CD14-positive monocyte (primary cell): ENCODE measurements at regions not wholly inside any gene's neighbourhood (a gene's known extent, or its start where the extent isn't known, plus 50 kb on each side); places are given as distances from the start of the nearest gene placed in this dataset.

Experiments
- DNase-seq, 3 donors: peaks; one replicate each; pipeline ENCODE4 v3.0.0-alpha.2; 2011 to 2022
- H2AFZ ChIP-seq: 2 replicates; pipeline ENCODE4 v1.6.0; 2012; ENCODE audit warnings: mild to moderate bottlenecking, low read depth, low read length, inconsistent platforms; ENCODE audit not compliant: insufficient read depth, poor library complexity, severe bottlenecking
- H3K27ac ChIP-seq, 2 donors: 1 replicate in 1 of 2; 2 replicates in 1 of 2; pipeline ENCODE4 v1.5.1; 2012 to 2013; ENCODE audit warnings: low read length in 2 of 2, control low read depth in 1 of 2, inconsistent platforms in 1 of 2, low read depth in 1 of 2, mild to moderate bottlenecking in 1 of 2
- H3K27me3 ChIP-seq, 2 donors: one replicate each; pipeline versions ENCODE4 v1.6.0 to v1.6.1; 2011 to 2013; ENCODE audit warnings: low read length in 2 of 2; ENCODE audit not compliant: control insufficient read depth in 2 of 2, insufficient read depth in 2 of 2
- H3K36me3 ChIP-seq, 2 donors: replicated peaks in 1 of 2; 1 replicate in 1 of 2; 2 replicates in 1 of 2; pipeline versions ENCODE4 v1.5.1 to v1.6.1; 2012 to 2013; ENCODE audit warnings: low read length in 2 of 2, control low read depth in 1 of 2, inconsistent platforms in 1 of 2, mild to moderate bottlenecking in 1 of 2; ENCODE audit not compliant: insufficient read depth in 2 of 2, control insufficient read depth in 1 of 2
- H3K4me1 ChIP-seq, 2 donors: 1 replicate in 1 of 2; 2 replicates in 1 of 2; pipeline versions ENCODE4 v1.5.1 to v1.6.1; 2012 to 2013; ENCODE audit warnings: low read length in 2 of 2, control low read depth in 1 of 2, inconsistent platforms in 1 of 2, mild to moderate bottlenecking in 1 of 2, moderate library complexity in 1 of 2; ENCODE audit not compliant: insufficient read depth in 2 of 2, control insufficient read depth in 1 of 2
- H3K4me2 ChIP-seq: replicated peaks from 2 replicates; pipeline ENCODE3; 2012; ENCODE audit warnings: low read length, moderate library complexity, mild to moderate bottlenecking; ENCODE audit not compliant: poor library complexity, severe bottlenecking; ENCODE audit errors: extremely low read depth
- H3K4me3 ChIP-seq, 3 experiments: fragments of 200-600 bp in 1 of 3; sonication (generic) in 1 of 3; replicated peaks in 1 of 3; 1 replicate in 2 of 3; 2 replicates in 1 of 3; pipeline ENCODE4 v1.5.1; 2011 to 2013; ENCODE audit warnings: low read length in 3 of 3, mild to moderate bottlenecking in 3 of 3, control low read depth in 2 of 3, low read depth in 2 of 3, inconsistent platforms in 1 of 3, moderate library complexity in 1 of 3
- H3K79me2 ChIP-seq: 2 replicates; pipeline ENCODE4 v1.6.0; 2012; ENCODE audit warnings: mild to moderate bottlenecking, control low read depth, inconsistent platforms, low read length, moderate library complexity; ENCODE audit not compliant: insufficient read depth
- H3K9ac ChIP-seq: 2 replicates; pipeline ENCODE4 v1.6.0; 2017; ENCODE audit warnings: low read length, mild to moderate bottlenecking; ENCODE audit not compliant: insufficient read depth, poor library complexity, severe bottlenecking
- H3K9me3 ChIP-seq, 2 donors: replicated peaks in 1 of 2; 1 replicate in 1 of 2; 2 replicates in 1 of 2; pipeline versions ENCODE4 v1.5.1 to v1.6.1; 2012 to 2013; ENCODE audit warnings: low read length in 2 of 2, control low read depth in 1 of 2; ENCODE audit not compliant: control insufficient read depth in 1 of 2, insufficient read depth in 1 of 2
- H4K20me1 ChIP-seq: 2 replicates; pipeline ENCODE4 v1.6.0; 2012; ENCODE audit warnings: mild to moderate bottlenecking, low read length, control low read depth, moderate library complexity; ENCODE audit not compliant: insufficient read depth
- H3K27ac Mint-ChIP-seq, 7 donors: one replicate each; pipeline ENCODE4 v1.8.0; 2020; ENCODE audit warnings: mild to moderate bottlenecking in 7 of 7, mixed read lengths in 7 of 7, moderate library complexity in 6 of 7, inconsistent platforms in 2 of 7
- H3K27me3 Mint-ChIP-seq, 3 donors: one replicate each; pipeline ENCODE4 v1.8.0; 2021 to 2022; ENCODE audit warnings: low read depth in 3 of 3, mild to moderate bottlenecking in 3 of 3, mixed read lengths in 3 of 3, moderate library complexity in 3 of 3, inconsistent platforms in 1 of 3
- H3K36me3 Mint-ChIP-seq, 2 donors: one replicate each; pipeline ENCODE4 v1.8.0; 2020; ENCODE audit warnings: mixed read lengths in 2 of 2, inconsistent platforms in 1 of 2, mild to moderate bottlenecking in 1 of 2
- H3K4me1 Mint-ChIP-seq: one replicate; pipeline ENCODE4 v1.8.0; 2020; ENCODE audit warnings: mild to moderate bottlenecking, mixed read lengths
- H3K4me3 Mint-ChIP-seq, 2 donors: one replicate each; pipeline ENCODE4 v1.8.0; 2020; ENCODE audit warnings: mild to moderate bottlenecking in 2 of 2, mixed read lengths in 2 of 2, moderate library complexity in 1 of 2
- H3K9me3 Mint-ChIP-seq, 7 donors: one replicate each; pipeline ENCODE4 v1.8.0; 2020 to 2022; ENCODE audit warnings: mixed read lengths in 7 of 7, mild to moderate bottlenecking in 6 of 7, moderate library complexity in 6 of 7, inconsistent platforms in 2 of 7
- CTCF ChIP-seq: fragments of 200-600 bp; IDR thresholded peaks from one replicate; pipeline ENCODE4 v1.8.0; 2022; ENCODE audit warnings: antibody characterized with exemption, mild to moderate bottlenecking
- WGBS: methylation state at CpG from one replicate; pipeline ENCODE4 v1.1.5; 2013; ENCODE audit warnings: missing lambda C conversion rate; ENCODE audit not compliant: insufficient coverage; 5-methylcytosine and 5-hydroxymethylcytosine counted together
- intact Hi-C, 2 donors: fragments of 100-400 bp; cut with micrococcal nuclease; formaldehyde crosslinking; loops; one replicate each; pipeline versions ENCODE4 v1.15.0 to v1.15.1; 2023

GRCh38 chr16:11460820-11461594 lies 115.7 kb downstream of the RMI2 start:
- no peak overlapping the region for H3K27ac Mint-ChIP-seq

DNA sequence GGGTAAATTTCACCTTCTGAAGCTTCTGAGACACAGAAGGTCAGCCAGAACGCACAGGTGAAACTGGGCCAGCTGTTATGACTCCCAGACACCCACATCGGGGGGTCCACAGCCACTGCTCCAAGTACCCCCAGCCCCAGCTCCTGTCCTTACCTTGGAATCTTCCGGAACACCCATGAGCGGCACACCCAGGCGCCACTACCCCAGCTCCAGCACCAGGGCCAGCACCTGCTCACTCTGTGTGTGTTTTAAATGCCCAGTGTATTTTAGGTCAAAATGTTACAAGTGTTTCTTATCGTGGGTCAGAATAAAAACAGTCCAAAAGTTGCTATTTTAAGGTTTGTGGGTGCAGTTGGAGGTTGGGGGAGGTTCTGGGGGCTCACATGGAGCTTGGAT lies 116.3 kb downstream of the RMI2 start:
- no peaks in the 10 kb centered on the region for H3K9me3 ChIP-seq
- peaks cover 6% of the 10 kb centered on the region for H3K4me1 Mint-ChIP-seq
- 56% methylated on average over 1 of the region's 6 CpGs for WGBS
- TF ChIP-seq CTCF, result no peak
- no peak overlapping the region for H3K27ac ChIP-seq
- no peak overlapping the region for H3K9ac ChIP-seq
- no peak overlapping the region for H3K27ac Mint-ChIP-seq
- H3K4me1 ChIP-seq, result peaks cover 0 to 8% of the 10 kb centered on the region in 2 donors
- no peak overlapping the region for H2AFZ ChIP-seq
- DNase-seq, result no peak
- no peaks in the 10 kb centered on the region for H3K36me3 Mint-ChIP-seq
- H4K20me1 ChIP-seq, result no peaks in the 10 kb centered on the region
- no peak overlapping the region for H3K4me3 Mint-ChIP-seq
- peaks cover 0 to 8% (median 2%) of the 10 kb centered on the region in 3 donors for H3K27me3 Mint-ChIP-seq
- no peak overlapping the region for H3K4me2 ChIP-seq
- H3K27me3 ChIP-seq, result no peaks in the 10 kb centered on the region
- H3K79me2 ChIP-seq, result no peaks in the 10 kb centered on the region
- H3K36me3 ChIP-seq, result no peaks in the 10 kb centered on the region
- intact Hi-C loops, result no loop called here
- H3K4me3 ChIP-seq, result no peak overlapping the region
- H3K9me3 Mint-ChIP-seq, result peaks cover 0 to 2% (median 0%) of the 10 kb centered on the region in 7 donors

More at GRCh38 chr16:11460820-11461594, 115.7 kb downstream of the RMI2 start:
- Mint-ChIP-seq H3K36me3 (no peaks in the 10 kb centered on the region), H3K4me1 (peaks cover 6% of the 10 kb centered on the region), H3K9me3 (peaks cover 0 to 2% (median 0%) of the 10 kb centered on the region in 7 donors), H3K4me3 (no peak overlapping the region), H3K27me3 (peaks cover 0 to 8% (median 2%) of the 10 kb centered on the region in 3 donors)
- H2AFZ ChIP-seq, result no peak overlapping the region
- intact Hi-C loops, result no loop called here
- no peak overlapping the region for H3K27ac ChIP-seq
- no peaks in the 10 kb centered on the region for H3K9me3 ChIP-seq
- TF ChIP-seq CTCF, result no peak
- no peak for DNase-seq
- peaks cover 0 to 8% of the 10 kb centered on the region in 2 donors for H3K4me1 ChIP-seq
- no peak overlapping the region for H3K4me3 ChIP-seq
- H3K4me2 ChIP-seq, result no peak overlapping the region
- H3K36me3 ChIP-seq, result no peaks in the 10 kb centered on the region
- WGBS, result 96% methylated on average over 13 of the region's 18 CpGs
- no peaks in the 10 kb centered on the region for H4K20me1 ChIP-seq
- H3K9ac ChIP-seq, result no peak overlapping the region
- no peaks in the 10 kb centered on the region for H3K27me3 ChIP-seq
- H3K79me2 ChIP-seq, result no peaks in the 10 kb centered on the region
